Activated CD8-positive, alpha-beta memory T cell treated with anti-CD3 and anti-CD28 coated beads, Interleukin-2, amount 10 ng/mL, durations not matched to agents 7 days and 5 days (primary cell): ENCODE measurements at regions not wholly inside any gene's neighbourhood (a gene's known extent, or its start where the extent isn't known, plus 50 kb on each side); places are given as distances from the start of the nearest gene placed in this dataset.

ENCODE experiments used
- ATAC-seq: fragments of 150-1000 bp; cut with Tn5 transposase; one replicate; pipeline ENCODE4 v1.10.0; 2021; ENCODE audit warnings: moderate library complexity
- CTCF ChIA-PET: fragments of 350-600 bp; sonication (Branson Sonifier 250); formaldehyde crosslinking; loops from one replicate; lab custom pipeline; 2021; ENCODE audit warnings: antibody characterized with exemption; lab: Charles Lee
- DNase-seq: peaks from one replicate; pipeline ENCODE4 v3.0.0-alpha.2; 2020
- H3K27ac Mint-ChIP-seq: one replicate; pipeline ENCODE4 v1.8.0; 2021; ENCODE audit warnings: mild to moderate bottlenecking, mixed read lengths
- H3K27me3 Mint-ChIP-seq: one replicate; pipeline ENCODE4 v1.8.0; 2021; ENCODE audit warnings: mixed read lengths
- H3K36me3 Mint-ChIP-seq: one replicate; pipeline ENCODE4 v1.8.0; 2021; ENCODE audit warnings: mild to moderate bottlenecking, mixed read lengths
- H3K4me1 Mint-ChIP-seq: one replicate; pipeline ENCODE4 v1.8.0; 2021; ENCODE audit warnings: mixed read lengths
- H3K4me3 Mint-ChIP-seq: one replicate; pipeline ENCODE4 v1.8.0; 2021; ENCODE audit warnings: mild to moderate bottlenecking, moderate library complexity, mixed read lengths
- H3K9me3 Mint-ChIP-seq: one replicate; pipeline ENCODE4 v1.8.0; 2022; ENCODE audit warnings: low read depth, mixed read lengths

DNA sequence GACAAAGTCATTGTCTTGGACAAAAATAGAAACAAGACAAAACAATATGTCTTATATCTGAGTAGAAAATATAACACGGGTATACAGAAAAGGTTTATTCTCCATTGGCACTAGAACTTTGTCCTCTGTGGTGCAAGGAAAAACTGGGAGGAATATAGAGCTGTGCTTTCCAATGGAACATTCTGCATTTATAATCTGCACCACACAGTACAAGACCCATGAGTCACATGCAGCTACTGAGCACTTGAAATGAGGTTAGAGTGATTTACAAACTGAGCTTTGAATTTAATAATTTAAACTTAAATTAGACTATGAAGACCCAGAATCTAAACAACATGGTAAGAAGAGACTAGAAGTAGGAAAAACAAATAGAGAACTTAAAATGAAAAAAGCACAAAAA is 86.1 kb downstream of the RAP2A start:
- peaks cover 3% of the 10 kb centered on the region for H3K9me3 Mint-ChIP-seq
- H3K27ac Mint-ChIP-seq = no peak overlapping the region
- ATAC-seq (no peak), DNase-seq (no peak)
- H3K27me3 Mint-ChIP-seq = peaks cover 2% of the 10 kb centered on the region
- H3K4me1 Mint-ChIP-seq = no peaks in the 10 kb centered on the region
- no peaks in the 10 kb centered on the region for H3K36me3 Mint-ChIP-seq
- H3K4me3 Mint-ChIP-seq = no peak overlapping the region
- CTCF ChIA-PET = no interaction called here

DNA sequence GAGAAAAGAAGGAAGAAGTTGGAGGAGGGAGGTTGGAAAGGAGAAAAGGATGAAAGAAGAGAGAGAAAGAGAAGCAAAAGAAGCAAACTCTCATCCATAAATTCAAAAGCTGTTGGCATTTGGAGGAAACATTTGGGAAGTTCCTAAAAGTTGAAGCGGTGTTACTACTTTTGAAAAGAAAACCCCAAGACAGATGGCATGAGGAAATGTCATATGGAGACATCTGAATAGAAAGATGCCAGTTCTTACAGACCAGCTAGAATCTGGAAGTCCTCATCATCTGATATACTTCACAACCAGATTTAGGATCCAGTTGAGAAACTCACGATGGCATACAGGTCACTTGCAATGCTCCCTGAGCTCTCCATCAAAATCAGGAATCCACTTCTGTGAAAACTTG is 86.9 kb downstream of the RAP2A start:
- DNase-seq (no peak), ATAC-seq (no peak)
- peaks cover 2% of the 10 kb centered on the region for H3K27me3 Mint-ChIP-seq
- H3K4me3 Mint-ChIP-seq = no peak overlapping the region
- H3K27ac Mint-ChIP-seq = no peak overlapping the region
- no peaks in the 10 kb centered on the region for H3K4me1 Mint-ChIP-seq
- peaks cover 3% of the 10 kb centered on the region for H3K9me3 Mint-ChIP-seq
- H3K36me3 Mint-ChIP-seq = no peaks in the 10 kb centered on the region
- CTCF ChIA-PET = no interaction called here

DNA sequence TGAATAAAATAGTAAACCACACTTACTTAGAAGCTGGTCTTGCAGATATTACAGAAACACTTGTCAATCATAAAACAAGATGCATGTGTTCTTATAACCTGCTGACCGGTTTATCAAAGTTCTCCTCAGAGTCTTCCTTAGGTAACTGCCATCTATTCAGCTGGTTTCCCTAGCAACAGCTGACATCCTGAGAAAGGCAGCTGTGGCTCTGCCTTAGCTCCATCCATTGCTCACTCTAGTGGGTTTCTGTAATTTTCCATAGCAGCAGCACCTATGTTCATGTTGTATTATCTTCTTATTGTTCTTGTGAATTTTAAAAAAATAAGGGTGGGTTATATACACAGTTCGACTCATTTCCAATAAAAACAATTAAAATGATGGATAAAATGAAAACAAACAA is 87.8 kb downstream of the RAP2A start:
- Mint-ChIP-seq H3K4me1 (no peaks in the 10 kb centered on the region), H3K9me3 (peaks cover 3% of the 10 kb centered on the region), H3K27me3 (peaks cover 2% of the 10 kb centered on the region), H3K36me3 (no peaks in the 10 kb centered on the region), H3K27ac (no peak overlapping the region), H3K4me3 (no peak overlapping the region)
- ATAC-seq (no peak), DNase-seq (no peak)
- CTCF ChIA-PET = no interaction called here

DNA sequence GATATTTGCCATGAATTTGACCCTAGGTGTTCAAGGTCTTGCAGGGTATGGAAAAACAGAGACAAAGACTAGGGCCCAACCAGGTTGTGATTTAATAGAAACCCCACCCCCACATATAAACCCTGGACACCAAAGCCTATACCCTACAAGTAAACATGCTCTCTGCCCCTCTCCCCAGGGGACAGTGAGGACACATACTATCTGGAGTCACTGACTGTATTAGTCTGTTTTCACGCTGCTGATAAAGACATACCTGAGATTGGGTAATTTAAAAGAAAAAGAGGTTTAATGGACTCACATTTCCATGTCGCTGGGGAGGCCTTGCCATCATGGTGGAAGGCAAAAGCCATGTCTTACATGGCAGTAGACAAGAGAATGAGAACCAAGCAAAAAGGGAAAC is 88.3 kb downstream of the RAP2A start:
- Mint-ChIP-seq H3K4me3 (no peak overlapping the region), H3K9me3 (peaks cover 3% of the 10 kb centered on the region), H3K36me3 (no peaks in the 10 kb centered on the region), H3K27ac (no peak overlapping the region), H3K4me1 (no peaks in the 10 kb centered on the region), H3K27me3 (peaks cover 2% of the 10 kb centered on the region)
- no peak for ATAC-seq
- DNase-seq = no peak
- CTCF ChIA-PET = no interaction called here

DNA sequence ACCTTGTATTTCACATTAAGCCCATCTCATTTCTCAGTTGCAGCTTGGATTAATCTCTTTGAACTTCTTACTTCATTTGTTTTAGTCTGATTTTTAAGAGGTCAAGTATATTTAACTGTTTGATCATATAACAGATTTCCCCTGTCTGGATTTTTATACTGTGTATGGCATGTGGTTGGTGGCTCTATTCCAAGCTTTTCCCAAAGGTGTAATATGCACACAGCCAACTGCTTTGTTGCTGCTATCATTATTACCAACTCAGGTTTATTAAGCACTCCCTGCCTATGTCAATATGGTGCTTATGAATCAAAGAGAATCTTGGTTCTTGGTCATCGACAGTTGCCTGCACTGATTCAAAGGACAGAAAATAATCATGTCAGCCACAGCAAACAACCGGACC is 92.6 kb downstream of the RAP2A start:
- DNase-seq (no peak), ATAC-seq (no peak)
- Mint-ChIP-seq H3K4me3 (no peak overlapping the region), H3K27me3 (peaks cover 2% of the 10 kb centered on the region), H3K4me1 (no peaks in the 10 kb centered on the region), H3K27ac (no peak overlapping the region), H3K36me3 (no peaks in the 10 kb centered on the region), H3K9me3 (no peaks in the 10 kb centered on the region)
- CTCF ChIA-PET = no interaction called here

DNA sequence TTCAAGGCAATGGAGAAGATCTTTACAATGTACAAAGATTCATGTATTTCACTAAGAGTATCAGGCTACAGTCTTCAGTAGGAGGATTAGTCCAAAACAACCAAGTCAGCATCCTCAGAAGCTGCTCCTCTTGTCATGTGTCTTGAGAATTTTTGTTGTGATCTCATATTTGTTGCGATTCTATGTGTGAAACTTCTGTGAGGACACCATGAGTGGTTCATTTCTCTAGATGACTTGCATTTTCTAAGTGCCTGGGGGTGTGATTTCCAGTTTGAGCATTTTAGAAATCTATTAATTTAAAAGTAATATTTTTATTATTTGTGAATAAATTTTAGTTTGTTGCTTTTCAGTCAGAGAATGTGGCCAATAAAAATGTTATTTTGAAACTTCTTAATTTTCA is 94.5 kb downstream of the RAP2A start:
- H3K9me3 Mint-ChIP-seq = no peaks in the 10 kb centered on the region
- no peak overlapping the region for H3K4me3 Mint-ChIP-seq
- H3K4me1 Mint-ChIP-seq = no peaks in the 10 kb centered on the region
- CTCF ChIA-PET = no interaction called here
- no peaks in the 10 kb centered on the region for H3K27me3 Mint-ChIP-seq
- no peak for ATAC-seq
- no peak for DNase-seq
- H3K36me3 Mint-ChIP-seq = no peaks in the 10 kb centered on the region
- H3K27ac Mint-ChIP-seq = no peak overlapping the region

DNA sequence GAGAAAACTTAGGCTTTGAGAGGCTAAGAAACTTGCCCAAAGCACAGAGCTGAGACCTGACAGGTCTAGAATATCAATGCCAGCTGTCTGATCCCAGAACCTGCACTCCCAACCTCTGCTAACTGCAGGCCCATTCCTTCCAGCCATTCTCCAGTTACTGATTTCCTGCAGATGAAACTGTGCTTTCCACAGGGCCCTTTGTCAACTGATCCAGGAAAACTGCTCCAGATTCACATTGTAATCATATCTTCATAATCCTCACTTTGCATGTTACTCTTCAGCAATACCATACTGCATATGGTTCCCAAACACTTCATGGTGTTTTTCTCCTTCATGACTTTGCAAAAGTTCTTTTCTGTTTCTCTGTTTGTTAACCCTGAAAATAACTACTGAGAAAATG is 100.6 kb downstream of the RAP2A start:
- no peaks in the 10 kb centered on the region for H3K36me3 Mint-ChIP-seq
- CTCF ChIA-PET = no interaction called here
- H3K4me1 Mint-ChIP-seq = no peaks in the 10 kb centered on the region
- no peak for DNase-seq
- ATAC-seq = no peak
- H3K27me3 Mint-ChIP-seq = no peaks in the 10 kb centered on the region
- no peak overlapping the region for H3K27ac Mint-ChIP-seq
- H3K9me3 Mint-ChIP-seq = no peaks in the 10 kb centered on the region
- no peak overlapping the region for H3K4me3 Mint-ChIP-seq

DNA sequence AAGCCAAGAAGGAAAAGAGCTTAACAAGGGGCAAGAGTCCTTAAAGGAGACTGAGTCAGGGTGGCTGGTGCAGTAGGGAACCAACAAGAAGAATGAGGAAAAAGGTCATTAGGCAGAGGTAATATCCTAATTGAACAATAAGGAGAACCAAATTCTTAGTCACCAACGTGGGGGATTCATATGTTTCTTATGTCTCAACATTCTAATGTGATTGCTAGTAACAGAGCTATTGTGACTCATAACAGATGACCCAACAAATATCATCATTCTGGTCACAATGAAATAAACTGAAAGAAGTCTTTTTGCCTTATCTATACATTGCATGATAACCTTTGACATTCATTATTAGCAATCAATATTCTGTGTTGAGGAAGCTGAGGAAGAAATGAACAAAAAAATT is 101.6 kb downstream of the RAP2A start:
- CTCF ChIA-PET = no interaction called here
- H3K27me3 Mint-ChIP-seq = no peaks in the 10 kb centered on the region
- no peak for DNase-seq
- H3K4me1 Mint-ChIP-seq = no peaks in the 10 kb centered on the region
- H3K27ac Mint-ChIP-seq = no peak overlapping the region
- H3K9me3 Mint-ChIP-seq = no peaks in the 10 kb centered on the region
- no peaks in the 10 kb centered on the region for H3K36me3 Mint-ChIP-seq
- ATAC-seq = no peak
- no peak overlapping the region for H3K4me3 Mint-ChIP-seq

DNA sequence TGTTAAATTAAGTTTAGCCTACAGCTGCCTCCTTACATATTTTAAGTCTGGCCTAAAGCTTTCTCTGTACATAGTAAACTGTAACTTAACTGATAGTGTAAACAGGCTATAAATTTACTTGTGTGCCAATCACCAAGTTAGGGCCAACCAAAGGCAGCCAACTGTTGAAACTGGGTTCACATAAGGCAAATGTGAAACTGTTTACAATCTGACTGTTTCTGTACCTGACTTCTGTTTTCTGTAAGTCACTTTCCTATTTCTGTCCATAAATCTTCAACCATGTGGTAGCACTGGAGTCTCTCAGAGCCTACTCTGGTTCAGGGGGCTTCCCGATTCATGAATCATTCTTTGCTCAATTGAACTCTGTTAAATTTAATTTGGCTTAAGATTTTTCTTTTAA is 103.1 kb downstream of the RAP2A start:
- CTCF ChIA-PET = no interaction called here
- Mint-ChIP-seq H3K27ac (no peak overlapping the region), H3K9me3 (no peaks in the 10 kb centered on the region), H3K36me3 (no peaks in the 10 kb centered on the region), H3K4me1 (no peaks in the 10 kb centered on the region), H3K4me3 (no peak overlapping the region), H3K27me3 (no peaks in the 10 kb centered on the region)
- no peak for DNase-seq
- ATAC-seq = no peak

DNA sequence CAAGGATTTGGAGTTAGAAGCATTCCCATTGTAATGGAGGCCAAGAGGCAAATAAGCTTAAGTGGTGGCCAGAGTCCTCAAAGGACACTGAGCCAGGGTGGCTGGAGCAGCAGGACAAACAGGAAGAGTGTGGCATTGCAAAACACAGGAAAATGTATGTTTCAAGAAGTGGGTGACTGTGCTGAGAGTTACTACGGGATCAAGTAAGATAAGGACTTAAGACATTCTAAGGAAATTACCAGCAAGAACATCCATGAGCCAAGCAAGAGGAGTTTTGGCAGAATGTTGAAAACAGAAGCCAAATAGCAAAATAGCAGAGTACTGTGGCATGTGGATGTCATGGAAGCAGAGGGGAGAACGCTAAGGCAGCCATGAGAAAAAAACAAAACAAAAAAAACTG is 104.2 kb downstream of the RAP2A start:
- Mint-ChIP-seq H3K4me1 (no peaks in the 10 kb centered on the region), H3K27ac (no peak overlapping the region), H3K4me3 (no peak overlapping the region), H3K9me3 (no peaks in the 10 kb centered on the region), H3K36me3 (no peaks in the 10 kb centered on the region), H3K27me3 (no peaks in the 10 kb centered on the region)
- ATAC-seq = no peak
- no peak for DNase-seq
- CTCF ChIA-PET = no interaction called here

DNA sequence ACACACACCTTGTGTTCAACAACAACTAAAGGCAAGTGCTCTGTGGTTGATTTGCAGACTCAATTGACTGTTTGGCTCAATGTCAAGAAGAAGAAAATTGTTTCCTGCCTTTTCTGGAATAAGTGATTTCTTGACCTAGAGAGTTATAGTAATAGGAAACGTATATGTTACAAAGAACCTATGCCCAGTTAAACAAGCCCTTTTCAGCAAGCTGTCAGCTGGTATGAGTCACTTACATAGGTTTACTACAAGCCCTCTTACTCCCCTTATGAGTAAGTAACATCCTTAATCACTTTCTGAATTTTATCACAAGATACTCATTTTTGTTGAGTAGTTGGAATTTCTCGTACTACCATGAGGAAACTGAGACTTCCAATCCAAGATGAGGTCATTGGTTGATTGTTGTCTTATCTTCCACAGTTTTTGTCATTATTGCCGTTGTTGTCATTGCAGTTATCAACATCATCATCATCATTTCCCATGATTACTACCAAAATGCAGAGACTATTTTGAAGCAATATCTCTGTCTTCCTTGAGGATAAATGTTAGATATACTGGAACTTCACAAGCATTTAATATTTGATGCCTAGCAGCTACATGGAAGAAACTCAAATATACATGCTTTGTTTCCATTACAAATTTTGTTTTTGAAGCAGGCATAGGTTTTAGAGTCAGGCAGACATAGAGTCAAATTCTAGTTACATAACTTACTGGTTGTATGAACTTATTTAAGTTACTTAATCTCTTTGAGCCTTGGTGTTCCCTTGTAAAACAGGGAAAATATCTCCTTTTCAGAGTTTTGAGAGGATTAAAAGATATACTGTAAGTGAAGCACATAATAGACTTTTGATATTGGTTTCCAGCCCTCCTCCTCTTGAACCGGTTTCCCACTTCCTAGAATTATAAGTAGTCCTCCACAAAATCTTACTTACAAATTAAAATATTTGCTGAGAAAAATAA is 106.0 kb downstream of the RAP2A start:
- DNase-seq (no peak), ATAC-seq (peak; percentile 55)
- Mint-ChIP-seq H3K9me3 (no peaks in the 10 kb centered on the region), H3K36me3 (no peaks in the 10 kb centered on the region), H3K4me1 (no peaks in the 10 kb centered on the region), H3K4me3 (no peak overlapping the region), H3K27ac (no peak overlapping the region), H3K27me3 (no peaks in the 10 kb centered on the region)
- CTCF ChIA-PET = no interaction called here

DNA sequence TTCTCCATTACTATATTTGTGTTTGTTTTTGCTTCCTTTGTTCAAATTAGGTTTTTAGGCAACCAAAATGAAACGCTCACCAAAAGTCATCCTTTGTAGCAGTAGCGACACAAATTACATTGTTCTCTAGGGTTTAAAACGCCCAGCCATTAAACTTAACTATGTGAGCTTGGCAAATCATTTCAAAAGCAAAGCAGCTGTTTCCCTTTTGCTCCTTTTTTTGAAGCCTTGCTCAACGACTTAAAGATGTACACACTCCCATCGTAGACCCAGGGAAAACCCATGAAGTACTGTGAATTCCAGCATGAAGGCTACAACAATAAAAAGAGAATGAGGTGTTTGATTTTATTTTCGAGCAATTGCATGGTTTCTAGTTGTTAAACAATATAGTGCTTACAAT is 106.7 kb downstream of the RAP2A start:
- no peak for ATAC-seq
- CTCF ChIA-PET = no interaction called here
- DNase-seq = no peak
- Mint-ChIP-seq H3K27ac (no peak overlapping the region), H3K4me1 (no peaks in the 10 kb centered on the region), H3K36me3 (no peaks in the 10 kb centered on the region), H3K9me3 (no peaks in the 10 kb centered on the region), H3K27me3 (no peaks in the 10 kb centered on the region), H3K4me3 (no peak overlapping the region)

DNA sequence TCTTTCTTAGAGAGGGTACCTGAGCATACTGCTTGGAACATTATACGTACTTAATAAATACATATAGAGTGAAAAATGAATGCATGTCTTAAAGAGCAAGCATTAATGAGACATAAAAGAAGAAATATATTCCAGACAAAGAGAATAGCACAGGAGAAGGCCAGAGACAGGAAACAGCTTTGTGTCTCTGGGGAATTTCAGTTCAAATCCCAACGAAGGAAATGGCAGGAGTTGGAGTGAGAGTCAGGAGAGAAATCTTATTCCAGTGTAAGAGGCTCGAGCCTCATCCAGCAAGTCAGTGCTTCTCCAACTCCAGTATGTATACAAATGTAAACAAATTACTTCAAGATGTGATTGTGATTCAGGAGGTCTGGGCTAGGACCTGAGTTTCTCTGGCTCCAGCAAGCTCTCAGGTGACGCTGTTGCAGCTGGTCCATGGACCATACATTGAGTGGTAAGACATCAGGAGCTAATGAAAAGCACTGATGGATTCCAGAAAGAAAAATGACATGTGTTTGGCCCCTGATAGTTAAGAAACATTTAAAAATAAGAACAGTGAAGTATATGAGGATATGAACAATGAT is 108.2 kb downstream of the RAP2A start:
- ATAC-seq = no peak
- CTCF ChIA-PET = no interaction called here
- Mint-ChIP-seq H3K27ac (no peak overlapping the region), H3K4me1 (peaks cover 2% of the 10 kb centered on the region), H3K9me3 (no peaks in the 10 kb centered on the region), H3K4me3 (no peak overlapping the region), H3K27me3 (no peaks in the 10 kb centered on the region), H3K36me3 (no peaks in the 10 kb centered on the region)
- DNase-seq = no peak

DNA sequence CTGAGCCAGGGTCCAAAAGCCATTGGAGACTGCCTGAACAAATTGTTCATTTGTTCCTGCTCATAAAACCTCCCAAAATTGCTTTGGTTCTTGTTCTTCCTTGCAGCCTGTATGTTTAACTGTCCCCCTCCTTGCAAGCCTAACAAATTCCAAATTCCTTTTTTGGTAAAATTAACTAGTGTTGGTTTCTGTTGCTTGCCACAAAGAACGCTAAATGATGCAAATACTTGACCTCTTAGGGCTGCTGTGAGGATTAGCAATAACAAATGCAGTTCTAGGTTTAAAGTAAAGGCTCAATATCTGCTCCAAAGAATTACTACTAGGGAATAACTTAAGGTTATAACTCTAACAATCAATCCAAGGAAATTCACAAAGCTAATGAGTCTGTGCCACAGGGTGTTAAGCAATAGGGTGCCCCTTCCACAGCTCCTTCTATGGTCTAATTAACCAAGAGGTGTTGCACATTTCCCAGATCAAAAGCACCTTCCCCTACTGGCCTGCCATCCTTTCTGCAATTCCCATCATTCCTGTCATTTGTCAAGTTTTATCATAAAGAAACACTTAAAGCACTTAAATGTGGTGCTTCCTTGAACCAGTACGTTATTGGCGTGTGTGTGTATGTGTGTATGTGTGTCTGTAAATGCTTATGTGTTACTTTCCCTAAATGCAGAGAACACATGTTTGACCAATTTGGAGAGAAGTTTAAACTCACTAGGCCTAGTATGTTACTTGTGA is 110.2 kb downstream of the RAP2A start:
- CTCF ChIA-PET = no interaction called here
- Mint-ChIP-seq H3K27me3 (no peaks in the 10 kb centered on the region), H3K4me3 (no peak overlapping the region), H3K27ac (no peak overlapping the region), H3K36me3 (no peaks in the 10 kb centered on the region), H3K9me3 (no peaks in the 10 kb centered on the region), H3K4me1 (peaks cover 4% of the 10 kb centered on the region)
- ATAC-seq = no peak
- no peak for DNase-seq
